ENCODE measurements at regions not wholly inside any gene's neighbourhood (a gene's known extent, or its start where the extent isn't known, plus 50 kb on each side); places are given as distances from the start of the nearest gene placed in this dataset.
"Not testable (repeated sequence)": the region's sequence is repeated elsewhere in the genome, so short reads cannot be mapped to it uniquely, and the experiment has no call there.

DNA sequence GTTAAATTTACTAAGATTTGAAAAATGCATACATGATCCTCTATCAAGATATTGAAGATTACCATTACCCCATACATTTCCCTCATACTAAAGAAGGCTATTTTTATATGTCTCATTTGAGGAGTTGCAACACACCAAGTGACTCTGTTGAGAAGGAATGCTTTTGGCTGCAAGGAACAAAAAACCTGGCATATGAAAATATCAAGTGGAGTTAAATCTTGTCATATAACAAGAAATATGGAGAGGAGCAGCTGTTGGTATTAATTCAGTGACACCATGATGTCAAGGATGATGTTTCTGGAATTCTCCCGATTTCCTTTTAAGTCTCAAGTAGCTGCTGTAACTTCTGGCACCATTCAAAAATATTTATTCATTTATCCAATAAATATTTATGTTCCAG is 193.8 kb downstream of the CSNK1G3 start:
- Histone ChIP-seq H3K4me3 (ENCODE audit: low read depth, low read length) (no peak overlapping the region), H3K27me3 (ENCODE audit: control insufficient read depth, insufficient read depth, low read length) (no peaks in the 10 kb centered on the region), H3K27ac (ENCODE audit: insufficient read depth, low read length, poor library complexity, severe bottlenecking) (no peak overlapping the region), H3K36me3 (ENCODE audit: control insufficient read depth, insufficient read depth, low read length) (no peaks in the 10 kb centered on the region), H3K9me3 (ENCODE audit: control insufficient read depth in 2 of 2, low read length in 2 of 2) (no peaks in the 10 kb centered on the region), H3K4me1 (ENCODE audit: control insufficient read depth, insufficient read depth, low read length, poor library complexity, severe bottlenecking) (no peaks in the 10 kb centered on the region)
- H3K27ac Mint-ChIP-seq, result no peak overlapping the region
- no peaks in the 10 kb centered on the region for H3K27me3 Mint-ChIP-seq
- no peak for ATAC-seq (ENCODE audit: low read depth in 2 of 2)
- no peak overlapping the region for H3K4me3 Mint-ChIP-seq
- H3K9me3 Mint-ChIP-seq, result peaks cover 0 to 5% (median 1%) of the 10 kb centered on the region in 7 donors
- no peak for DNase-seq
- no peaks in the 10 kb centered on the region for H3K36me3 Mint-ChIP-seq
- no peaks in the 10 kb centered on the region for H3K4me1 Mint-ChIP-seq

DNA sequence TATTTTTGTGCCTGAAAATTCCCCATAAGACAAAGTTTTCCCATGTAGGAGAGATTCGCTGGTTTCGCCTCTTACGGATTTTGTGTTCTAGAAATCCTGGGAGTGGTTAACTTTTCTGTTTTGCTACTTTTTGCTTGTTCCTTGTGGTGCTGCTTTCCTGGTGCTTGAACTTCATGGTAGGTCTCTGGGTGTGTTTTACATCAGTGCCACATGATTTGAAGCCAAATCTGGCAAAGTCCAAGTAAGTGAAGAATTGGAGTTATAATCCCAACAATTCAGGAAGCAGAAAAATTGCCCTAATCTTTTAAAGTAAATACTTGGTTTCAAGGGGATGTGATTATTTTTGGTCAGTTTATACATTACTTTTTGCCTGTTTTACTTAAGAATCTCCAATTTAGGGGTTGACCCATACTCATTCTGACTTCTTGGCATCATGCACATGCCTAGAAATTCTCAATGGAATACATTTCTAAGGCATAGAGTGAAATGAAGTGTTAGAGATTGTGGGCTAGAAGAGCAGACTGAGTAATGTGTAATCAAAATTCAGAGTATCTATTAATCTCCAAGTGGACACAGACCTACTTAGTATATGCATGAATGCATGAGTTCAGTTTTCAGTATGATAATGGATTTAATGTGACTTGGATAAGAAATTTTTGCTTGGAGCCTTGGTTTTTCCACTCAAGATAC is 189.7 kb downstream of the CSNK1G3 start:
- DNase-seq, result no peak
- Histone ChIP-seq H3K36me3 (ENCODE audit: control insufficient read depth, insufficient read depth, low read length) (no peaks in the 10 kb centered on the region), H3K4me3 (ENCODE audit: low read depth, low read length) (no peak overlapping the region), H3K9me3 (ENCODE audit: control insufficient read depth in 2 of 2, low read length in 2 of 2) (no peaks in the 10 kb centered on the region), H3K27me3 (ENCODE audit: control insufficient read depth, insufficient read depth, low read length) (no peaks in the 10 kb centered on the region), H3K27ac (ENCODE audit: insufficient read depth, low read length, poor library complexity, severe bottlenecking) (no peak overlapping the region), H3K4me1 (ENCODE audit: control insufficient read depth, insufficient read depth, low read length, poor library complexity, severe bottlenecking) (no peaks in the 10 kb centered on the region)
- Mint-ChIP-seq H3K27me3 (no peaks in the 10 kb centered on the region), H3K27ac (no peak overlapping the region), H3K9me3 (peaks cover 0 to 5% (median 0%) of the 10 kb centered on the region in 7 donors), H3K4me1 (no peaks in the 10 kb centered on the region), H3K36me3 (no peaks in the 10 kb centered on the region), H3K4me3 (no peak overlapping the region)
- ATAC-seq (ENCODE audit: low read depth in 2 of 2), result no peak

DNA sequence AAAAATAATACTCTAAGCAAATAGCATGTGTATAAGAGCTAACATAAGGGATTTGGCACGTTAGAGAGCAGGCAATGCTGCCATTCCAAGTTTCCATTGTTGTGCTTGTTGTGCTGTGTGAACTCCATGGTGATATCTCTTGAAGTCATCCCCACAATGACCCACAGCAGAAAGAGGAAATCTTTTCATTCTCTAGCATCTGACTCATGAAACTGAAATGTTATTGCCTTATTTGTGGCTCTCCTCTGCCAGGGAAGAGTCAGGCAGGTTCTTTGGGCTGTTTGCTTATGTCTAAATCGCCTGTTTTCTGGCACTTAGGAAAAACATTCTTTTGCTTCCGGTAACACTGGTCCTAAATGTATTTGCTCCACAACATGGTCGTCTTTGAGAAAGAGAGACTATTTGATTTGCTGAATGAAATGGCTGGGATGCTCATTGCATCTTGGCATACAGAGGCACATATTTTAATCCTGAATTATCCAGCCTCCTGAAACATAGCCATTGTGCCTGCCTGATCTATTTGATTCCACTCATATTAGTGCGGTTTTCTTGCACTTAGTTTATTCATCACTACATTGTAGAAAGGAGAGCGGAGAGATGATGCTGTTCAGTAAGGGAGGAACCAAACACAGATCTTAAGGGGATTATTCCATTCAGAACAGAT is 188.8 kb downstream of the CSNK1G3 start:
- no peak overlapping the region for H3K27ac Mint-ChIP-seq
- no peak overlapping the region for H3K4me3 ChIP-seq (ENCODE audit: low read depth, low read length)
- H3K36me3 ChIP-seq (ENCODE audit: control insufficient read depth, insufficient read depth, low read length), result no peaks in the 10 kb centered on the region
- no peaks in the 10 kb centered on the region for H3K4me1 Mint-ChIP-seq
- ATAC-seq (ENCODE audit: low read depth in 2 of 2), result no peak
- H3K27me3 ChIP-seq (ENCODE audit: control insufficient read depth, insufficient read depth, low read length), result no peaks in the 10 kb centered on the region
- peaks cover 0 to 5% (median 0%) of the 10 kb centered on the region in 7 donors for H3K9me3 Mint-ChIP-seq
- H3K36me3 Mint-ChIP-seq, result no peaks in the 10 kb centered on the region
- no peaks in the 10 kb centered on the region for H3K9me3 ChIP-seq (ENCODE audit: control insufficient read depth in 2 of 2, low read length in 2 of 2)
- H3K27ac ChIP-seq (ENCODE audit: insufficient read depth, low read length, poor library complexity, severe bottlenecking), result no peak overlapping the region
- no peaks in the 10 kb centered on the region for H3K4me1 ChIP-seq (ENCODE audit: control insufficient read depth, insufficient read depth, low read length, poor library complexity, severe bottlenecking)
- H3K27me3 Mint-ChIP-seq, result no peaks in the 10 kb centered on the region
- H3K4me3 Mint-ChIP-seq, result no peak overlapping the region
- no peak for DNase-seq

DNA sequence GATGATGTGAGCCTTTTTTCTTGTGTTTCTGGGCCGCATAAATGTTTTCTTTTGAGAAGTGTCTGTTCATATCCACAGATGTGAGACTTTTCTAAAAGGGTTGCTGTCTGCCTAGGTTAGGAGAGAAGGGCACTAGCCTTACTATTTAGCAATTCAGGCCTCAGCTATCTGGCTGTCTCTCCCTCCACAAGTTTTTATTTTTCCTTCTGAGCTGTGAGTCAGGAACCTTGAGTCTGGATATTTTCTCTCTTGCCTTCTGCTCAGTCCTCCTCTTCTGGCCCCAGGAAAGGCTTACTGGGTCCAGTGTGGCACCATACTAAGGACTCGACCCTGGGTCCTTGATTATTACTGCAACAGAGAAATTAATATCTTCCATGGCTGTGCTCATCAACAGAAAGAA is 187.6 kb downstream of the CSNK1G3 start:
- DNase-seq (no peak), ATAC-seq (ENCODE audit: low read depth in 2 of 2) (no peak)
- Histone ChIP-seq H3K27me3 (ENCODE audit: control insufficient read depth, insufficient read depth, low read length) (no peaks in the 10 kb centered on the region), H3K4me3 (ENCODE audit: low read depth, low read length) (no peak overlapping the region), H3K4me1 (ENCODE audit: control insufficient read depth, insufficient read depth, low read length, poor library complexity, severe bottlenecking) (no peaks in the 10 kb centered on the region), H3K36me3 (ENCODE audit: control insufficient read depth, insufficient read depth, low read length) (no peaks in the 10 kb centered on the region), H3K9me3 (ENCODE audit: control insufficient read depth in 2 of 2, low read length in 2 of 2) (no peaks in the 10 kb centered on the region), H3K27ac (ENCODE audit: insufficient read depth, low read length, poor library complexity, severe bottlenecking) (no peak overlapping the region)
- Mint-ChIP-seq H3K4me3 (no peak overlapping the region), H3K27me3 (no peaks in the 10 kb centered on the region), H3K9me3 (peaks cover 0 to 5% (median 1%) of the 10 kb centered on the region in 7 donors), H3K4me1 (no peaks in the 10 kb centered on the region), H3K27ac (no peak overlapping the region), H3K36me3 (no peaks in the 10 kb centered on the region)

DNA sequence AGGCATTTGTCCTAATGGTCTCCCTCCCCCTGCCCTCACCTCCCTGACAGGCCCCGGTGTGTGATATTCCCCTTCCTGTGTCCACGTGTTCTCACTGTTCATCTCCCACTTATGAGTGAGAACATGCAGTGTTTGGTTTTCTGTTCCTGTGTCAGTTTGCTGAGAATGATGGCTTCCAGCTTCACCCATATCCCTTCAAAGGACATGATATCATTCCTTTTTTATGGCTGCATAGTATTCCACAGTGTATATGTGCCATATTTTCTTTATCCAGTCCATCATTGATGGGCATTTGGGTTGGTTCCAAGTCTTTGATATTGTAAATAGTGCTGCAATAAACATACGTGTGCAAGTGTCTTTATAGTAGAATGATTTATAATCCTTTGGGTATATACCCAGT is 187.0 kb downstream of the CSNK1G3 start:
- H3K27me3 Mint-ChIP-seq; H3K27me3 ChIP-seq (ENCODE audit: control insufficient read depth, insufficient read depth, low read length); H3K36me3 Mint-ChIP-seq: not testable (repeated sequence)

DNA sequence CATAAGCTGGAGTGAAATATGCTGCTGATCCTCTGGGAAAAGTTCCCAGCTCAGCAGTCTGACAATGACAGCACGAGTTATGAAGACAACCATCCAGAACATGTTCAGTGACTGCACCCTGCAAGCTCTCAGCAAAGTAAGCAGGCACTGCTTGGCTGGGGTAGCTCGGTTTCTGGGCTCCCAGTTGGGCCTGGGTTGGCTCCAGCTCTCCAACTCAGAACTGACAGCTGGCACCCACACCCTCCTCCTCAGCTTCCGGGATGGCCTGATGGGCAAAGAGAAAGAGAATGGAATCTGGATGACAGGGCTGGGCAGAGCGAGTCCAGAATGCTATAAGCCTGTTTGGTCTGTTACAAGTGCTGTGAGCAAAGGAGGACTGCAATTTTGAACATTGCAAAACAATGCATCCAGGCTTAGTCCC is 185.0 kb downstream of the CSNK1G3 start:
- no peaks in the 10 kb centered on the region for H3K36me3 Mint-ChIP-seq
- no peaks in the 10 kb centered on the region for H3K36me3 ChIP-seq (ENCODE audit: control insufficient read depth, insufficient read depth, low read length)
- H3K27me3 Mint-ChIP-seq, result no peaks in the 10 kb centered on the region
- H3K27me3 ChIP-seq (ENCODE audit: control insufficient read depth, insufficient read depth, low read length), result no peaks in the 10 kb centered on the region
- H3K27ac Mint-ChIP-seq, result no peak overlapping the region
- H3K4me1 ChIP-seq (ENCODE audit: control insufficient read depth, insufficient read depth, low read length, poor library complexity, severe bottlenecking), result no peaks in the 10 kb centered on the region
- ATAC-seq (ENCODE audit: low read depth in 2 of 2) (no peak), DNase-seq (no peak)
- H3K4me1 Mint-ChIP-seq, result no peaks in the 10 kb centered on the region
- no peaks in the 10 kb centered on the region for H3K9me3 ChIP-seq (ENCODE audit: control insufficient read depth in 2 of 2, low read length in 2 of 2)
- H3K27ac ChIP-seq (ENCODE audit: insufficient read depth, low read length, poor library complexity, severe bottlenecking), result no peak overlapping the region
- H3K4me3 ChIP-seq (ENCODE audit: low read depth, low read length), result no peak overlapping the region
- peaks cover 0 to 5% (median 1%) of the 10 kb centered on the region in 7 donors for H3K9me3 Mint-ChIP-seq
- H3K4me3 Mint-ChIP-seq, result no peak overlapping the region

More for the DNA sequence above, 187.0 kb downstream of the CSNK1G3 start:
- not testable (repeated sequence) for H3K4me3 Mint-ChIP-seq; H3K36me3 ChIP-seq (ENCODE audit: control insufficient read depth, insufficient read depth, low read length); H3K9me3 ChIP-seq (ENCODE audit: control insufficient read depth in 2 of 2, low read length in 2 of 2); H3K9me3 Mint-ChIP-seq; H3K4me3 ChIP-seq (ENCODE audit: low read depth, low read length); H3K27ac ChIP-seq (ENCODE audit: insufficient read depth, low read length, poor library complexity, severe bottlenecking); H3K4me1 ChIP-seq (ENCODE audit: control insufficient read depth, insufficient read depth, low read length, poor library complexity, severe bottlenecking); ATAC-seq (ENCODE audit: low read depth in 2 of 2); H3K27ac Mint-ChIP-seq; DNase-seq; H3K4me1 Mint-ChIP-seq

DNA sequence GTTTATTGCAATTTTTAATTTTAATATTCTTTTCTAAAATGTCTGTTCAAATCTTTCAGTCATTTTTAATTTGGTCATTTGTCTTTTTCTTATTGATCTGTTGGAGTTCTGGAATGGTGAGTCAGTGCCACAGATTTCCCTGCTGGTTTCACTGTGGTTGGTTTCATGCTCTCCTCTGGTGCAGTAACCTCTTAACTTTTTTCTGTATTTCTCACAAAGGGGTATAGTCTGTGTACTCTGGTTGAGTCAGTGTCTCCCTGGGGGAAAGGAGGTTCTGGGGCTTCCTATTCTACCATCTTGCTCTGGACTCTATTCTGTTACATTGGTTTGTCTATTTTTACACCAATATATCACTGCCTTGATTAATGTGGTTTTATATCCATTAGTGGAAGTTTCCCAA is 178.8 kb downstream of the CSNK1G3 start:
- no peak overlapping the region for H3K27ac ChIP-seq (ENCODE audit: insufficient read depth, low read length, poor library complexity, severe bottlenecking)
- Mint-ChIP-seq H3K27ac (no peak overlapping the region), H3K36me3 (no peaks in the 10 kb centered on the region), H3K4me1 (no peaks in the 10 kb centered on the region), H3K4me3 (no peak overlapping the region), H3K9me3 (peaks cover 0 to 9% (median 1%) of the 10 kb centered on the region in 7 donors), H3K27me3 (no peaks in the 10 kb centered on the region)
- no peaks in the 10 kb centered on the region for H3K4me1 ChIP-seq (ENCODE audit: control insufficient read depth, insufficient read depth, low read length, poor library complexity, severe bottlenecking)
- H3K9me3 ChIP-seq (ENCODE audit: control insufficient read depth in 2 of 2, low read length in 2 of 2), result no peaks in the 10 kb centered on the region
- H3K4me3 ChIP-seq (ENCODE audit: low read depth, low read length), result no peak overlapping the region
- no peaks in the 10 kb centered on the region for H3K27me3 ChIP-seq (ENCODE audit: control insufficient read depth, insufficient read depth, low read length)
- ATAC-seq (ENCODE audit: low read depth in 2 of 2) (no peak), DNase-seq (no peak)
- no peaks in the 10 kb centered on the region for H3K36me3 ChIP-seq (ENCODE audit: control insufficient read depth, insufficient read depth, low read length)

DNA sequence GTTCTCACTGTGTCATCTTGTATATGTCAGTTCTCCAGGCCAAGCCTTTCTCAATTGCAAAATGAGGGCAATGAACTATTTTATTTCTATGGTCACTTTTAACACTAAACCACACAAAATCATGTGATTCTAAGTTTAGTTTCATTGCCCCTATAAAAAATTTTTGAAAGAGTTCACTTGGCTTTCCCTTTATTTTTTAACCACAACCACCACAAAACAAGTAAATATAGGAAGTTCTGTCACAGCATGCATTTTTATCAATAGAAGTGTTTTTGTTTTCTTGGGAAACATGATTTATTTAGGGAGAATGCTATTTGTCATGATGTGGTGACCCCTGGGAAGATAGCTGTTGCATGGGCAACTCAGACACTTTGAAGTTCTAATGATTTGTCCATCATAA is 169.1 kb downstream of the CSNK1G3 start:
- Mint-ChIP-seq H3K4me1 (no peaks in the 10 kb centered on the region), H3K9me3 (peaks cover 0 to 28% (median 4%) of the 10 kb centered on the region in 7 donors), H3K36me3 (no peaks in the 10 kb centered on the region), H3K27ac (no peak overlapping the region), H3K4me3 (no peak overlapping the region), H3K27me3 (peaks cover 4% of the 10 kb centered on the region)
- Histone ChIP-seq H3K4me3 (ENCODE audit: low read depth, low read length) (no peak overlapping the region), H3K27me3 (ENCODE audit: control insufficient read depth, insufficient read depth, low read length) (no peaks in the 10 kb centered on the region), H3K36me3 (ENCODE audit: control insufficient read depth, insufficient read depth, low read length) (no peaks in the 10 kb centered on the region), H3K9me3 (ENCODE audit: control insufficient read depth in 2 of 2, low read length in 2 of 2) (peaks cover 0 to 5% of the 10 kb centered on the region in 2 experiments), H3K4me1 (ENCODE audit: control insufficient read depth, insufficient read depth, low read length, poor library complexity, severe bottlenecking) (no peaks in the 10 kb centered on the region), H3K27ac (ENCODE audit: insufficient read depth, low read length, poor library complexity, severe bottlenecking) (no peak overlapping the region)
- ATAC-seq (ENCODE audit: low read depth in 2 of 2) (no peak), DNase-seq (no peak)
